ENCODE measurements at regions not wholly inside any gene's neighbourhood (a gene's known extent, or its start where the extent isn't known, plus 50 kb on each side); places are given as distances from the start of the nearest gene placed in this dataset.

GRCh38 chr4:57280481-57280880 is 170.3 kb upstream of the IGFBP7 start:
- no peaks in the 10 kb centered on the region for H3K4me1 ChIP-seq (ENCODE audit: control insufficient read depth in 2 of 2, insufficient read depth in 2 of 2, low read length in 1 of 2)
- H3K27me3 ChIP-seq (ENCODE audit: control insufficient read depth in 1 of 2, insufficient read depth in 2 of 2, low read length in 2 of 2), result no peaks in the 10 kb centered on the region
- H3K27ac ChIP-seq (ENCODE audit: low read depth in 2 of 2, low read length in 1 of 2), result no peak overlapping the region
- no peak overlapping the region for H3K4me3 ChIP-seq (ENCODE audit: low read depth in 1 of 2, low read length in 2 of 2)
- H3K36me3 ChIP-seq (ENCODE audit: control insufficient read depth in 2 of 2, insufficient read depth in 2 of 2, low read length in 1 of 2), result no peaks in the 10 kb centered on the region
- H3K9me3 ChIP-seq (ENCODE audit: control insufficient read depth in 2 of 2, insufficient read depth in 1 of 2, low read depth in 1 of 2, low read length in 1 of 2), result no peaks in the 10 kb centered on the region
- 77 to 82% methylated on average over 2 of the region's 2 CpGs for WGBS, 2 donors

DNA sequence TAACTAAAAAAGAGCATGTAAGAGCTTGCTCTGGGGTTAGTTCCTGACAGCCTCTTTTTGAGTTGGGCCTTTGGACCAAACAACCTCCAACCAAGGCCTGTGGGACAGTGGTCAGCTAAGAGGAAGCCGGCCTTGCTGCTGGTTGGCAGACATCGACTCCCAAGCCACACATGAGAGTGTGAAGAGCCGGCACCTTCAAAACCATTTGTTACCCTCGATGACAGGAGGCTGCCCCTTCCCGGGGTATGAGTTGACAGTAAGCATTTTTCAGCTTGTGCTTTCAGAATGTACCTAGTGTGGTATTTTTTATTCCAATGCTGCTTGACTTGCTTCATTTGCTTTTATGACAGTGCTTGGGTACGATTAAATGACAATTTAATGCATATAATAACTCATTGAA is 168.6 kb upstream of the IGFBP7 start:
- Histone ChIP-seq H3K4me3 (ENCODE audit: low read depth in 1 of 2, low read length in 2 of 2) (no peak overlapping the region), H3K27ac (ENCODE audit: low read depth in 2 of 2, low read length in 1 of 2) (no peak overlapping the region), H3K4me1 (ENCODE audit: control insufficient read depth in 2 of 2, insufficient read depth in 2 of 2, low read length in 1 of 2) (no peaks in the 10 kb centered on the region), H3K27me3 (ENCODE audit: control insufficient read depth in 1 of 2, insufficient read depth in 2 of 2, low read length in 2 of 2) (no peaks in the 10 kb centered on the region), H3K36me3 (ENCODE audit: control insufficient read depth in 2 of 2, insufficient read depth in 2 of 2, low read length in 1 of 2) (no peaks in the 10 kb centered on the region), H3K9me3 (ENCODE audit: control insufficient read depth in 2 of 2, insufficient read depth in 1 of 2, low read depth in 1 of 2, low read length in 1 of 2) (no peaks in the 10 kb centered on the region)
- 65 to 66% methylated on average over 6 of the region's 6 CpGs for WGBS, 2 donors

DNA sequence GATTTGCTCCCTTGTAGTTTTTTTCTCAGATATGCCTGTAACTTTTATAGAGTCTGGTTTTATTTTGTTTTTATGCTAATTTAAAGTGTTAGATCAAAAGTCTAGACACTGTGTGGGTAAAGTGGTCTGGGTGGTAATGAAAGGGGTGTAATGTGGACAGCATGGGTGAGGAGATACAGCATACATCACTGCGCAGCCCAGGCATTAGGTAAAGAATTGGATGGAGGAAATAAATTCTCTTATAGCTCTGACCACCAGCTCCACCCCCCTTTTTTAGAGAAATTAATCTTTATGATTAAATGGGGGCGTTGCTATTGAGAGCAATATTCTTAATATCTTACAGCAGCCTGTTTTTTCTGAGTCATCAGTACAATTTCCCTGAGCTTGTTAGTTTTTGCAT is 163.9 kb upstream of the IGFBP7 start:
- Histone ChIP-seq H3K4me1 (ENCODE audit: control insufficient read depth in 2 of 2, insufficient read depth in 2 of 2, low read length in 1 of 2) (peaks cover 0 to 4% of the 10 kb centered on the region in 2 donors), H3K27ac (ENCODE audit: low read depth in 2 of 2, low read length in 1 of 2) (no peak overlapping the region), H3K27me3 (ENCODE audit: control insufficient read depth in 1 of 2, insufficient read depth in 2 of 2, low read length in 2 of 2) (no peaks in the 10 kb centered on the region), H3K4me3 (ENCODE audit: low read depth in 1 of 2, low read length in 2 of 2) (no peak overlapping the region), H3K9me3 (ENCODE audit: control insufficient read depth in 2 of 2, insufficient read depth in 1 of 2, low read depth in 1 of 2, low read length in 1 of 2) (no peaks in the 10 kb centered on the region), H3K36me3 (ENCODE audit: control insufficient read depth in 2 of 2, insufficient read depth in 2 of 2, low read length in 1 of 2) (no peaks in the 10 kb centered on the region)
- 84% methylated on average over 2 of the region's 2 CpGs for WGBS, 2 donors

- H3K36me3 ChIP-seq (ENCODE audit: control insufficient read depth in 2 of 2, insufficient read depth in 2 of 2, low read length in 1 of 2), result no peaks in the 10 kb centered on the region
- H3K27ac ChIP-seq (ENCODE audit: low read depth in 2 of 2, low read length in 1 of 2), result no peak overlapping the region
- H3K27me3 ChIP-seq (ENCODE audit: control insufficient read depth in 1 of 2, insufficient read depth in 2 of 2, low read length in 2 of 2), result no peaks in the 10 kb centered on the region
- H3K9me3 ChIP-seq (ENCODE audit: control insufficient read depth in 2 of 2, insufficient read depth in 1 of 2, low read depth in 1 of 2, low read length in 1 of 2), result no peaks in the 10 kb centered on the region
- H3K4me3 ChIP-seq (ENCODE audit: low read depth in 1 of 2, low read length in 2 of 2), result no peak overlapping the region
- peaks cover 0 to 4% of the 10 kb centered on the region in 2 donors for H3K4me1 ChIP-seq (ENCODE audit: control insufficient read depth in 2 of 2, insufficient read depth in 2 of 2, low read length in 1 of 2)
- WGBS, 2 donors, result 43 to 61% methylated on average over 7 of the region's 7 CpGs
Measured at GRCh38 chr4:57270346-57270745, 160.2 kb upstream of the IGFBP7 start.

- WGBS, 2 donors, result 51 to 53% methylated on average over 6 of the region's 6 CpGs
- peaks cover 0 to 4% of the 10 kb centered on the region in 2 donors for H3K4me1 ChIP-seq (ENCODE audit: control insufficient read depth in 2 of 2, insufficient read depth in 2 of 2, low read length in 1 of 2)
- no peak overlapping the region for H3K4me3 ChIP-seq (ENCODE audit: low read depth in 1 of 2, low read length in 2 of 2)
- no peaks in the 10 kb centered on the region for H3K36me3 ChIP-seq (ENCODE audit: control insufficient read depth in 2 of 2, insufficient read depth in 2 of 2, low read length in 1 of 2)
- no peaks in the 10 kb centered on the region for H3K27me3 ChIP-seq (ENCODE audit: control insufficient read depth in 1 of 2, insufficient read depth in 2 of 2, low read length in 2 of 2)
- no peak overlapping the region for H3K27ac ChIP-seq (ENCODE audit: low read depth in 2 of 2, low read length in 1 of 2)
- H3K9me3 ChIP-seq (ENCODE audit: control insufficient read depth in 2 of 2, insufficient read depth in 1 of 2, low read depth in 1 of 2, low read length in 1 of 2), result no peaks in the 10 kb centered on the region
Measured at GRCh38 chr4:57265831-57266582, 155.8 kb upstream of the IGFBP7 start.

DNA sequence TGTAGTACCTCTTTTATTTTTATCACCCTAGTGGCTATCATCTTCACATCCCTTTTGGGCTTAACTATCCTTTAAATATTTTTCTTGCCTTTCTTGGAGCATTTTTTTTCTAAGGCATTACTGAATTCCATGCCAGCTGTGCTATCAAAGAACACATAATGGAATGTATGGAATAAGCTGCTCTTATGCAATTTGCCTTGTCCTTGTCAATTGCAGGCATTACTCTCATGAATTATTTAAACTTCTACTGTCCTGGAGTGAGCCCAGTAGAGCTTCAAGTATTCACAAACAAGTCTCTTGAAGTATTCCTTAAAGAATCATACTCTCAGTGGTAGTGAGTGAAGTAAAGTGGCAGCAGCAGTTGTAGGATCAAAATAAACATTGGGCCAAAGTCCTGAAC is 144.6 kb upstream of the IGFBP7 start:
- Histone ChIP-seq H3K9me3 (ENCODE audit: control insufficient read depth in 2 of 2, insufficient read depth in 1 of 2, low read depth in 1 of 2, low read length in 1 of 2) (no peaks in the 10 kb centered on the region), H3K4me1 (ENCODE audit: control insufficient read depth in 2 of 2, insufficient read depth in 2 of 2, low read length in 1 of 2) (no peaks in the 10 kb centered on the region), H3K4me3 (ENCODE audit: low read depth in 1 of 2, low read length in 2 of 2) (no peak overlapping the region), H3K36me3 (ENCODE audit: control insufficient read depth in 2 of 2, insufficient read depth in 2 of 2, low read length in 1 of 2) (no peaks in the 10 kb centered on the region), H3K27me3 (ENCODE audit: control insufficient read depth in 1 of 2, insufficient read depth in 2 of 2, low read length in 2 of 2) (no peaks in the 10 kb centered on the region), H3K27ac (ENCODE audit: low read depth in 2 of 2, low read length in 1 of 2) (no peak overlapping the region)

DNA sequence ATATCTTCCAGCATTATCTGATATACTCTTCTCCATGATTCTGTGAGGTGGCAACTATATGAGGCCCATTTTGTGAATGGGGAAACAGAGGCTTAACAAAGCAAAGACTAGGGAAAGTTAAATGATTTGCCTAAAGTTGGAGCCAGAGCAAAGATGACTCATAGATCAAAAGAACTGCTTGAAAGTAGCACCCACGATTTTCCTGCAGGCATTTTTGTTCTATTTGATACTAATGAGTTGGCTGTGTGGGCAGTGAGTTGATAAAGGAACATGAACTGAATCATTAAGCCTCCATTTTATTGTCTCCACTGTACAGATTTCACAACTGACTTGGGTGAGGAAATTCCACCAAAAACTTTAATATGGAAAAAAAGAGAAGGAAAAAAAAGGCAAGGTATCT is 138.9 kb upstream of the IGFBP7 start:
- no peak overlapping the region for H3K27ac ChIP-seq (ENCODE audit: low read depth in 2 of 2, low read length in 1 of 2)
- WGBS, 2 donors, result 7 to 20% methylated on average over 1 of the region's 1 CpG
- no peaks in the 10 kb centered on the region for H3K4me1 ChIP-seq (ENCODE audit: control insufficient read depth in 2 of 2, insufficient read depth in 2 of 2, low read length in 1 of 2)
- no peaks in the 10 kb centered on the region for H3K27me3 ChIP-seq (ENCODE audit: control insufficient read depth in 1 of 2, insufficient read depth in 2 of 2, low read length in 2 of 2)
- H3K36me3 ChIP-seq (ENCODE audit: control insufficient read depth in 2 of 2, insufficient read depth in 2 of 2, low read length in 1 of 2), result no peaks in the 10 kb centered on the region
- H3K9me3 ChIP-seq (ENCODE audit: control insufficient read depth in 2 of 2, insufficient read depth in 1 of 2, low read depth in 1 of 2, low read length in 1 of 2), result no peaks in the 10 kb centered on the region
- no peak overlapping the region for H3K4me3 ChIP-seq (ENCODE audit: low read depth in 1 of 2, low read length in 2 of 2)

- Histone ChIP-seq H3K36me3 (ENCODE audit: control insufficient read depth in 2 of 2, insufficient read depth in 2 of 2, low read length in 1 of 2) (no peaks in the 10 kb centered on the region), H3K27me3 (ENCODE audit: control insufficient read depth in 1 of 2, insufficient read depth in 2 of 2, low read length in 2 of 2) (no peaks in the 10 kb centered on the region), H3K4me1 (ENCODE audit: control insufficient read depth in 2 of 2, insufficient read depth in 2 of 2, low read length in 1 of 2) (no peaks in the 10 kb centered on the region), H3K9me3 (ENCODE audit: control insufficient read depth in 2 of 2, insufficient read depth in 1 of 2, low read depth in 1 of 2, low read length in 1 of 2) (no peaks in the 10 kb centered on the region), H3K4me3 (ENCODE audit: low read depth in 1 of 2, low read length in 2 of 2) (no peak overlapping the region), H3K27ac (ENCODE audit: low read depth in 2 of 2, low read length in 1 of 2) (no peak overlapping the region)
- WGBS, 2 donors, result 53 to 76% methylated on average over 2 of the region's 2 CpGs
Measured at GRCh38 chr4:57243076-57243475, 132.9 kb upstream of the IGFBP7 start.

DNA sequence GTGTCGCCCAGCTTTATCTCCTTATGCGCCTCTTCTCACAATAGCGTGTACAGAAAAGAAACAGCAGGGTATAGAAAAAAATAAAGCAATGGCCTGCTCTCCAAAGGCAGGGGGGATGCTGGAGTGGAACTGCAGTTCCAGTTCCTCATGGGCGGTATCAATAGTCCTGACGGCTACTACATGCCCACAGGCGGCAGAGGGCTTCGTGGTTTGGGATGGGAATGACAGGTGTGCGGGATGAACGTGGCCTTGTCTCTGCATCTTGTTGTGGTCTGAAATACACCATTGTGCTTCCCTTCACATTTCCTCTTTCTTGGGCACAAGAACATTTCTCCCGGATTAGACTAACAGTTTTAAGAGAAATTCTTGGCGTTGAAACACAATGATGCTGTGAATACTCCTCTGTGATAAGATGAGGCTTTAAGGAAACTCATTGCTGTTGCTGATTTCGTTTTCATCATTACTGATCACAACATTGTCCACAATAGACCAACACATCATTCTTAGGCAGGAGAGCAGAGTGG is 124.1 kb upstream of the IGFBP7 start:
- WGBS, 2 donors, result 76 to 81% methylated on average over 12 of the region's 12 CpGs
- H3K4me1 ChIP-seq (ENCODE audit: control insufficient read depth in 2 of 2, insufficient read depth in 2 of 2, low read length in 1 of 2), result no peaks in the 10 kb centered on the region

GRCh38 chr4:57233386-57233785 is 123.2 kb upstream of the IGFBP7 start:
- WGBS, 2 donors, result 23 to 25% methylated on average over 4 of the region's 4 CpGs
- H3K27ac ChIP-seq (ENCODE audit: low read depth in 2 of 2, low read length in 1 of 2), result no peak overlapping the region

More for the DNA sequence above, 124.1 kb upstream of the IGFBP7 start:
- H3K36me3 ChIP-seq (ENCODE audit: control insufficient read depth in 2 of 2, insufficient read depth in 2 of 2, low read length in 1 of 2), result no peaks in the 10 kb centered on the region
- H3K27ac ChIP-seq (ENCODE audit: low read depth in 2 of 2, low read length in 1 of 2), result no peak overlapping the region
- H3K9me3 ChIP-seq (ENCODE audit: control insufficient read depth in 2 of 2, insufficient read depth in 1 of 2, low read depth in 1 of 2, low read length in 1 of 2), result no peaks in the 10 kb centered on the region
- H3K4me3 ChIP-seq (ENCODE audit: low read depth in 1 of 2, low read length in 2 of 2), result no peak overlapping the region
- H3K27me3 ChIP-seq (ENCODE audit: control insufficient read depth in 1 of 2, insufficient read depth in 2 of 2, low read length in 2 of 2), result no peaks in the 10 kb centered on the region

More at GRCh38 chr4:57233386-57233785, 123.2 kb upstream of the IGFBP7 start:
- H3K36me3 ChIP-seq (ENCODE audit: control insufficient read depth in 2 of 2, insufficient read depth in 2 of 2, low read length in 1 of 2), result no peaks in the 10 kb centered on the region
- no peaks in the 10 kb centered on the region for H3K4me1 ChIP-seq (ENCODE audit: control insufficient read depth in 2 of 2, insufficient read depth in 2 of 2, low read length in 1 of 2)
- H3K27me3 ChIP-seq (ENCODE audit: control insufficient read depth in 1 of 2, insufficient read depth in 2 of 2, low read length in 2 of 2), result no peaks in the 10 kb centered on the region
- H3K4me3 ChIP-seq (ENCODE audit: low read depth in 1 of 2, low read length in 2 of 2), result no peak overlapping the region
- no peaks in the 10 kb centered on the region for H3K9me3 ChIP-seq (ENCODE audit: control insufficient read depth in 2 of 2, insufficient read depth in 1 of 2, low read depth in 1 of 2, low read length in 1 of 2)

All from esophagus (tissue), 2 donors.